ENCODE measurements at regions not wholly inside any gene's neighbourhood (a gene's known extent, or its start where the extent isn't known, plus 50 kb on each side); places are given as distances from the start of the nearest gene placed in this dataset.

DNA sequence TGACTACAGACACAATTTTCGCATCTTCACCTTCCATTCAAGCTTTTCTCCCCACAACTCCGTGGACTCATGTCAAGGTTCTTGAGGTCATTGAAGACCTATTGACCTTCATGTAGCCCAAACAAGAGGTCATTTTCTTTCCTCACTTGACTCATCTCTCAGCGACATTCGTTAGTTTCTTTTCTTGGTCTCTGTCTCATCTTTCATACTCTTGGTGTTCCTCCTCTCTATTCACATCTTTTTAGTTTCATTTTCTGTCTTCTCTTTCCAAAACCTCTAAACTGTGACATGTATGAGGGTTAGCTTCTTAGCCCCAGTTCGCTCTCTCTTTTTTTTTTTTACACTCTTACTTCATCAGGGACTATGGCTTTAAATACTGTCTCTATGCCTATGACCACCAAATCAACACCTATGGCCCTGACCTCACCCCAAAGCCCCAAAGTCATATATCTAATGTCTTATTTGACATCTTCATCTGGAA is 128.6 kb upstream of the BACH2 start:
- Histone ChIP-seq H2AFZ (ENCODE audit: low read length) (peak overlapping the region; percentile 72), H3K36me3 (ENCODE audit: insufficient read depth, low read length) (no peaks in the 10 kb centered on the region), H3K9me3 (ENCODE audit: insufficient read depth, low read depth, low read length) (peaks cover 12% of the 10 kb centered on the region; the same call in 1 of the 2 replicates), H3K9ac (ENCODE audit: low read depth, low read length, poor library complexity, severe bottlenecking) (no peak overlapping the region), H3K79me2 (ENCODE audit: insufficient read depth, low read length) (no peaks in the 10 kb centered on the region), H3K4me3 (ENCODE audit: low read length, poor library complexity, severe bottlenecking) (peak overlapping the region; percentile 34), H3K4me1 (ENCODE audit: insufficient read depth, low read length, poor library complexity, severe bottlenecking) (peaks cover 42% of the 10 kb centered on the region), H3K4me2 (ENCODE audit: low read depth, low read length, poor library complexity, severe bottlenecking) (peak overlapping the region; percentile 29), H3F3A (ENCODE audit: low read depth) (peaks cover 3% of the 10 kb centered on the region; the same call in 1 of the 2 replicates), H3K27me3 (ENCODE audit: insufficient read depth, low read length, poor library complexity, severe bottlenecking) (no peaks in the 10 kb centered on the region), H4K20me1 (ENCODE audit: insufficient read depth, low read length, poor library complexity, severe bottlenecking) (no peaks in the 10 kb centered on the region), H3K9me2 (replicated peaks; ENCODE audit: low read depth, low read length) (no peaks in the 10 kb centered on the region)
- TF ChIP-seq EZH2phosphoT487 (IDR thresholded peaks at IDR 0.05; ENCODE audit: borderline replicate concordance), result no peak
- TF ChIP-seq, protein P1, sequence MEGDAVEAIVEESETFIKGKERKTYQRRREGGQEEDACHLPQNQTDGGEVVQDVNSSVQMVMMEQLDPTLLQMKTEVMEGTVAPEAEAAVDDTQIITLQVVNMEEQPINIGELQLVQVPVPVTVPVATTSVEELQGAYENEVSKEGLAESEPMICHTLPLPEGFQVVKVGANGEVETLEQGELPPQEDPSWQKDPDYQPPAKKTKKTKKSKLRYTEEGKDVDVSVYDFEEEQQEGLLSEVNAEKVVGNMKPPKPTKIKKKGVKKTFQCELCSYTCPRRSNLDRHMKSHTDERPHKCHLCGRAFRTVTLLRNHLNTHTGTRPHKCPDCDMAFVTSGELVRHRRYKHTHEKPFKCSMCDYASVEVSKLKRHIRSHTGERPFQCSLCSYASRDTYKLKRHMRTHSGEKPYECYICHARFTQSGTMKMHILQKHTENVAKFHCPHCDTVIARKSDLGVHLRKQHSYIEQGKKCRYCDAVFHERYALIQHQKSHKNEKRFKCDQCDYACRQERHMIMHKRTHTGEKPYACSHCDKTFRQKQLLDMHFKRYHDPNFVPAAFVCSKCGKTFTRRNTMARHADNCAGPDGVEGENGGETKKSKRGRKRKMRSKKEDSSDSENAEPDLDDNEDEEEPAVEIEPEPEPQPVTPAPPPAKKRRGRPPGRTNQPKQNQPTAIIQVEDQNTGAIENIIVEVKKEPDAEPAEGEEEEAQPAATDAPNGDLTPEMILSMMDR (conservative IDR thresholded peaks at IDR 0.05; ENCODE audit: low read length), result no peak

DNA sequence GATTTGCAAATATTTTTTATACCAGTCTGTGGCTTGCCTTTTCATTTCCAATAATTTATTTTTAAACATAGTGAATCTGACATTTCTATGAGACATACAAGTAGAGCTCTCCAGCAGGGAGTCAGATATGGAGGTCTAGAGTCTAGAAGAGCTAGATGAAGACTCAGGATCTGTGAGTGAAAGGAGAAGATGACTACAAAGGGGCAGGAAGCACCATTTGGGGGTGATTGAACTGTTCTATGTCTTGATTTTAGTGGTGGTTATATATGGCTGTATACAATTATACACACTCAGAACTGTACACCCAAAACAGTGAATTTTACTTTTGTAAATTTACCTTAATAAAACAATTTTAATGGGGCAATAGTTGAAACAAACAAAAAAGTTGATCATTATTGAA is 127.9 kb upstream of the BACH2 start:
- Histone ChIP-seq H3K9ac (ENCODE audit: low read depth, low read length, poor library complexity, severe bottlenecking) (no peak overlapping the region), H3K4me2 (ENCODE audit: low read depth, low read length, poor library complexity, severe bottlenecking) (peak overlapping the region; percentile 29)

DNA sequence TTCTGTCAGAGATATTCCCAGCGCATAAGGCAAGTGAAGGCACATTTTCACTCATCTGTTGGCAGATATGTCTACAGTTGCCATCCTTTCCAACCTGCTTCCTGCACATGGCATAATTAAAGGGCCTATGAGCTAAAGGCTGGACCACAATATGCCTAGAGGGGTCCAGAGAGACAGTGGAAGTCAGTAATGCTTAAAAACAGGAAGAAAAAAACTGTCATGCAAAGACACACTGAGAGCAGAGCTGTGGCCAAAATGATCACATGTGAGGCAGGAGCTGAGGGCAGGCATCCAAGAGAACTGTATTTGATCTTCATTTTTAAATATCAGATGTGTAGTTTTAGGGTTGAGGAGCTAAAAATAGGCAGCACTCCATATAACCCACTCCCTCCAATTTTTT is 125.0 kb upstream of the BACH2 start:
- TF ChIP-seq EZH2phosphoT487 (IDR thresholded peaks at IDR 0.05; ENCODE audit: borderline replicate concordance), result no peak
- TF ChIP-seq, protein P1 (conservative IDR thresholded peaks at IDR 0.05; ENCODE audit: low read length), result no peak

More for the DNA sequence above, 127.9 kb upstream of the BACH2 start:
- TF ChIP-seq, protein P1 (conservative IDR thresholded peaks at IDR 0.05; ENCODE audit: low read length), result no peak
- no peak for TF ChIP-seq EZH2phosphoT487 (IDR thresholded peaks at IDR 0.05; ENCODE audit: borderline replicate concordance)
- H3K36me3 ChIP-seq (ENCODE audit: insufficient read depth, low read length), result no peaks in the 10 kb centered on the region
- H3K79me2 ChIP-seq (ENCODE audit: insufficient read depth, low read length), result no peaks in the 10 kb centered on the region
- peaks cover 3% of the 10 kb centered on the region; the same call in 1 of the 2 replicates for H3F3A ChIP-seq (ENCODE audit: low read depth)
- H3K27me3 ChIP-seq (ENCODE audit: insufficient read depth, low read length, poor library complexity, severe bottlenecking), result no peaks in the 10 kb centered on the region
- no peak overlapping the region; the same call in 1 of the 2 replicates for H2AFZ ChIP-seq (ENCODE audit: low read length)
- H3K9me3 ChIP-seq (ENCODE audit: insufficient read depth, low read depth, low read length), result peaks cover 10% of the 10 kb centered on the region; the same call in 1 of the 2 replicates
- H3K9me2 ChIP-seq (replicated peaks; ENCODE audit: low read depth, low read length), result no peaks in the 10 kb centered on the region
- H3K4me1 ChIP-seq (ENCODE audit: insufficient read depth, low read length, poor library complexity, severe bottlenecking), result peaks cover 42% of the 10 kb centered on the region
- H3K4me3 ChIP-seq (ENCODE audit: low read length, poor library complexity, severe bottlenecking), result no peak overlapping the region
- H4K20me1 ChIP-seq (ENCODE audit: insufficient read depth, low read length, poor library complexity, severe bottlenecking), result no peaks in the 10 kb centered on the region

More for the DNA sequence above, 125.0 kb upstream of the BACH2 start:
- Histone ChIP-seq H3K4me2 (ENCODE audit: low read depth, low read length, poor library complexity, severe bottlenecking) (peak overlapping the region; percentile 22), H3F3A (ENCODE audit: low read depth) (peaks cover 3% of the 10 kb centered on the region; the same call in 1 of the 2 replicates), H3K9me2 (replicated peaks; ENCODE audit: low read depth, low read length) (no peaks in the 10 kb centered on the region), H2AFZ (ENCODE audit: low read length) (no peak overlapping the region), H3K4me3 (ENCODE audit: low read length, poor library complexity, severe bottlenecking) (no peak overlapping the region), H3K4me1 (ENCODE audit: insufficient read depth, low read length, poor library complexity, severe bottlenecking) (peaks cover 54% of the 10 kb centered on the region), H3K9me3 (ENCODE audit: insufficient read depth, low read depth, low read length) (no peaks in the 10 kb centered on the region), H3K79me2 (ENCODE audit: insufficient read depth, low read length) (no peaks in the 10 kb centered on the region), H3K36me3 (ENCODE audit: insufficient read depth, low read length) (no peaks in the 10 kb centered on the region), H3K27me3 (ENCODE audit: insufficient read depth, low read length, poor library complexity, severe bottlenecking) (no peaks in the 10 kb centered on the region), H3K9ac (ENCODE audit: low read depth, low read length, poor library complexity, severe bottlenecking) (peak overlapping the region; percentile 31), H4K20me1 (ENCODE audit: insufficient read depth, low read length, poor library complexity, severe bottlenecking) (no peaks in the 10 kb centered on the region)
